NB4 (cell line): ENCODE measurements at regions not wholly inside any gene's neighbourhood (a gene's known extent, or its start where the extent isn't known, plus 50 kb on each side); places are given as distances from the start of the nearest gene placed in this dataset.

Experiments
- DNase-seq: peaks from one replicate; pipeline ENCODE4 v3.0.0; 2010; ENCODE audit warnings: low read depth
- H3K4me3 ChIP-seq: one replicate; pipeline ENCODE4 v1.5.1; 2011; ENCODE audit warnings: mild to moderate bottlenecking, low read depth, low read length, moderate library complexity
- CTCF ChIP-seq: IDR thresholded peaks from one replicate; pipeline ENCODE4 v1.5.1; 2012; ENCODE audit warnings: low read depth, low read length
- MAX ChIP-seq: IDR thresholded peaks from 2 replicates; pipeline ENCODE4 v1.6.1; 2011; ENCODE audit warnings: low read depth, low read length
- MYC ChIP-seq: IDR thresholded peaks from 2 replicates; pipeline ENCODE4 v1.6.1; 2011; ENCODE audit warnings: low read depth, low read length
- POLR2A ChIP-seq: IDR thresholded peaks from 2 replicates; pipeline ENCODE4 v1.6.1; 2011; ENCODE audit warnings: mild to moderate bottlenecking; ENCODE audit not compliant: insufficient read length; ENCODE audit errors: extremely low read depth

GRCh38 chr17:54807331-54807730 is 93.3 kb upstream of the TOM1L1 start:
- no peak overlapping the region for H3K4me3 ChIP-seq
- no peak for DNase-seq
- TF ChIP-seq MAX = no peak
- TF ChIP-seq MYC = no peak
- TF ChIP-seq CTCF = no peak
- no peak for TF ChIP-seq POLR2A

- H3K4me3 ChIP-seq = no peak overlapping the region
- TF ChIP-seq MYC (no peak), CTCF (no peak), POLR2A (no peak), MAX (no peak)
- no peak for DNase-seq
Observed at GRCh38 chr17:54813896-54814295, 86.8 kb upstream of the TOM1L1 start.

GRCh38 chr17:54814371-54814770 is 86.3 kb upstream of the TOM1L1 start:
- TF ChIP-seq CTCF (no peak), MAX (no peak), MYC (no peak), POLR2A (no peak)
- no peak overlapping the region for H3K4me3 ChIP-seq
- no peak for DNase-seq

GRCh38 chr17:54834086-54834485 is 66.6 kb upstream of the TOM1L1 start:
- TF ChIP-seq POLR2A = no peak
- TF ChIP-seq CTCF = no peak
- no peak for TF ChIP-seq MAX
- TF ChIP-seq MYC = no peak
- no peak overlapping the region for H3K4me3 ChIP-seq
- DNase-seq = no peak

- DNase-seq = no peak
- TF ChIP-seq MAX (no peak), CTCF (no peak), MYC (no peak)
Observed at GRCh38 chr17:54835015-54835414, 65.6 kb upstream of the TOM1L1 start.

GRCh38 chr17:54836723-54837462 is 63.8 kb upstream of the TOM1L1 start:
- TF ChIP-seq CTCF = no peak
- no peak for TF ChIP-seq POLR2A
- no peak for TF ChIP-seq MAX
- no peak for TF ChIP-seq MYC
- DNase-seq = no peak
- H3K4me3 ChIP-seq = no peak overlapping the region

More at GRCh38 chr17:54835015-54835414, 65.6 kb upstream of the TOM1L1 start:
- H3K4me3 ChIP-seq = no peak overlapping the region
